ENCODE measurements at regions not wholly inside any gene's neighbourhood (a gene's known extent, or its start where the extent isn't known, plus 50 kb on each side); places are given as distances from the start of the nearest gene placed in this dataset.

DNA sequence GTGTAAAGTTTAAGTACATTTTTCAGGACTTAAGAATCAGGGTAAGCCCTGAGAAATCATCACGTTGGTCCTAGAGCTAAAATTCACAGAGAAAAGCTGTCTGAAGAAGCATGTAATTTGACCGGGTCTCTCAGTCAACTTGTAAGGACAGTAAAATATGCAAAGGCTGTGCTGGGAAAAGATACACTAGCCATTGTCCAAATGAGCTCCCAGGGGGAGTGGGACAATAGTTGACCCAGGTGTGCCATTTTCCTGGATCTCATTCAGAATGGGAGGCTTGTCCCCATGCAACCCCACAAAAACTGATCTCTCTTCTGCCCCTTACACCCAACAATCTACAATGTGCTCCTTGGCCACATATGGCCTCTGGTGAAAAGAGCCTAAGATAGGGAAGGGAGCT lies 437.9 kb downstream of the KLF12 start:
- H3K4me3 ChIP-seq (ENCODE audit: low read depth, low read length), result no peak overlapping the region
- TF ChIP-seq, protein P1, sequence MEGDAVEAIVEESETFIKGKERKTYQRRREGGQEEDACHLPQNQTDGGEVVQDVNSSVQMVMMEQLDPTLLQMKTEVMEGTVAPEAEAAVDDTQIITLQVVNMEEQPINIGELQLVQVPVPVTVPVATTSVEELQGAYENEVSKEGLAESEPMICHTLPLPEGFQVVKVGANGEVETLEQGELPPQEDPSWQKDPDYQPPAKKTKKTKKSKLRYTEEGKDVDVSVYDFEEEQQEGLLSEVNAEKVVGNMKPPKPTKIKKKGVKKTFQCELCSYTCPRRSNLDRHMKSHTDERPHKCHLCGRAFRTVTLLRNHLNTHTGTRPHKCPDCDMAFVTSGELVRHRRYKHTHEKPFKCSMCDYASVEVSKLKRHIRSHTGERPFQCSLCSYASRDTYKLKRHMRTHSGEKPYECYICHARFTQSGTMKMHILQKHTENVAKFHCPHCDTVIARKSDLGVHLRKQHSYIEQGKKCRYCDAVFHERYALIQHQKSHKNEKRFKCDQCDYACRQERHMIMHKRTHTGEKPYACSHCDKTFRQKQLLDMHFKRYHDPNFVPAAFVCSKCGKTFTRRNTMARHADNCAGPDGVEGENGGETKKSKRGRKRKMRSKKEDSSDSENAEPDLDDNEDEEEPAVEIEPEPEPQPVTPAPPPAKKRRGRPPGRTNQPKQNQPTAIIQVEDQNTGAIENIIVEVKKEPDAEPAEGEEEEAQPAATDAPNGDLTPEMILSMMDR (IDR thresholded peaks at IDR 0.05; ENCODE audit: insufficient read depth, low read depth, low read length, missing control alignments), result no peak
- DNase-seq (ENCODE audit: low read depth), result no peak

DNA sequence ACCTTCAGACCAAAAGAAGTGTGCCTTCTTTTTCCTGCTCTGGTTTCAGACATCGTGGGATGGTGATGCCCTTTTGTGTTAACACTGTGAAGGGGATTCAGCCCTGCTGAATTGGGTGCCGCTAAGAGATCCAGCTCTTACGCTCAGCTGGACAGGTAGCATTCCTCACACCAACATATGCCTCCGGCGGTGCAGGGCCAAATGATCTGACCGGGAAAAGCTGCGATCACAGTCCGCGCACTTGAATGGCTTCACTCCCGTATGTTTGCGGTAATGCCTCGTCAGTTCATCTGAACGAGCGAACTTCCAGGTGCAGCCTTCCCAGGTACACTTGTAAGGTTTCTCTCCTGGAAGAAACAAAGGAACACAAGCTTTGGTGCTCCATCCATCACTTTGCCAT lies 438.9 kb downstream of the KLF12 start:
- TF ChIP-seq, protein P1 (IDR thresholded peaks at IDR 0.05; ENCODE audit: insufficient read depth, low read depth, low read length, missing control alignments), result no peak
- no peak overlapping the region for H3K4me3 ChIP-seq (ENCODE audit: low read depth, low read length)
- DNase-seq (ENCODE audit: low read depth), result no peak

DNA sequence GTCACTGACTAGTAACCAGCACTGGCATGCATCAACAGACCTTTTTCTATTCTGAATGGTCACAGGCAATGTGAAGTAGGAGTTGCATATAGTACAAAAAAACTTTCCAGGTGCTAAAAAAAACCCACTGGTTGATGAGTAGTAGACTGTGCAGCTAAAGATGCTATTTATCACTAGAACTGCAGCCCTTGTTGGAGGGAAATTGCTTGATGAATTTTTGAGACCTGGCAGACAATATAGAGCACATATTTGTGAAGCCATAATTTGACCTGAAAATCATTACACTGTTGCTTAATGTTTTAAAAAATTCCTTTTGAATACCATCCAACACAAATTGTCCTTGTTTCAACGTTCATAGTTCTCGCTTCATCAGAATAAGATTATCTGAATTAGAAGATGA lies 441.0 kb downstream of the KLF12 start:
- H3K4me3 ChIP-seq (ENCODE audit: low read depth, low read length), result no peak overlapping the region
- TF ChIP-seq, protein P1 (IDR thresholded peaks at IDR 0.05; ENCODE audit: insufficient read depth, low read depth, low read length, missing control alignments), result no peak
- DNase-seq (ENCODE audit: low read depth), result no peak

DNA sequence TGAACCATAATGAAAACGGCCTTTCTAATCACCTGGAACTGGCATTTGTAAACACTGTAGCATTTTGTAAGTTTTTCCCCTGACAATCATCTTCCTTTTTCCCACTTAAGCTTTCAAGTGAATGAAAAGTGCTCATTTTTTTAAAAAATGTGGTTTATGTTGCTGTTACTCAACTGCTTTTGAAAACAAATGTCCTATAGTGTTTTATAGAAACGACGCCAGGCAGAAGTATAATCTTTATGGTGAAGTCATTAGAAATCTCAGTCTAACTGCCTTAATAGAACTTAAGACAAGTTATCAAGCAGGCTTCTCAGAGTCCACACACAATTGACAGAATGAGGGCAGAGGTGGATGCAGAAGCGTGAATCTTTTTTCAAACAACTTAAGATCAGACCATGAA lies 442.3 kb downstream of the KLF12 start:
- no peak overlapping the region for H3K4me3 ChIP-seq (ENCODE audit: low read depth, low read length)
- no peak for DNase-seq (ENCODE audit: low read depth)
- TF ChIP-seq, protein P1 (IDR thresholded peaks at IDR 0.05; ENCODE audit: insufficient read depth, low read depth, low read length, missing control alignments), result no peak

DNA sequence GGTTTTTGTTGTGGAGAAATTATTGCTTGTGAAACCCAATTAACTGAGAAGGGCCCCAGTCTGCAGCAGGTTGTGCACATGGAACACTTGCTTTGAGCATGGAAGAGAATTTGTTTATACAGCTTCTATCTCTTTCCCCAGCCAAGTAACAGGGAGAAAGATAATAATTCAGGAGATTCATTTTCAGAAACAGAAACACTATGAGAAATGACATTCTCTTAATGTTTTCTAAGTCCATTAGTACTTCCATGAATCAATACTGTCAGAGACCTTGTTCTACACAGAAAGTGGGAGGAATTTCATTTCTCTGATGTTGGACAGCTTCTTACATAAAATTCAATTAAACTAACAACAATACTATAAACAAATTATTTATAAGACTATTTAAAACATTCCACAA lies 446.3 kb downstream of the KLF12 start:
- DNase-seq (ENCODE audit: low read depth), result no peak
- TF ChIP-seq, protein P1 (IDR thresholded peaks at IDR 0.05; ENCODE audit: insufficient read depth, low read depth, low read length, missing control alignments), result no peak
- no peak overlapping the region for H3K4me3 ChIP-seq (ENCODE audit: low read depth, low read length)

DNA sequence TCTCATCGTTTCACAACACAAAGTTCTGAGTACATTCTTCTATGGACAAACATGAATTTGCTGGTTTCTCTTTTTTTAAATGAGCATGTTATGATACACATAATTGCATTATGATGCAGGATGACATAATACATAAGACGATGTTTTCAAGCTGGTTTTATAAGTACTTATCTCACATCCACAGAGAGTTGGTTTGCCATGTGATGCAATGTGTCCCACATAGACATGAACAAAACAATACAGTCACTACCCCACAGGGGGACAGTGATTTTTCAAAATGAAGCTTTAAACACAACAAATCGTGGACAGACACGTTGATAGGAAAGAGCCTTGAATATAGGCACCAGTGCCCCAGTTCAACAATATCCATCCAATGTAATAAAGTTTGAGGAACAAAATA lies 447.1 kb downstream of the KLF12 start:
- H3K4me3 ChIP-seq (ENCODE audit: low read depth, low read length), result no peak overlapping the region
- TF ChIP-seq, protein P1 (IDR thresholded peaks at IDR 0.05; ENCODE audit: insufficient read depth, low read depth, low read length, missing control alignments), result no peak
- no peak for DNase-seq (ENCODE audit: low read depth)

DNA sequence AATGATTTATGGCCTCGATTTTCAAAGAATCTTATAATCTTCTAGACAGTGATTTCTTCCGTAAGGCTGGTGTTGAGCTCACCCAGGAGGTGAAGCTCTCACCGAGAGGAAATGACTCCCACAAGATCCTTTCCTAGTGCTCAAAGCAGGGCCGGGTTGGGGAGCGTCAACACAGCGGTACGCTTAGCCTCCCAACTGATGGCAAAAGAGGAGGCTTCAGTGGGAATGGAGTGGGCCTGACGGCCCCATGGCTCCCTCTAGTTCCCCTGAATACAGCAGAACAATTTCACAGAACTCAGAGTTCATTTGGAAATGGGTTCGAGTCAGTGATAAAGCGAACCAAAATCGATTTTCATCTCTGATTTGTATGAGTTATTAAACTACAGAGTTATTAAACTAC lies 449.5 kb downstream of the KLF12 start:
- no peak overlapping the region for H3K4me3 ChIP-seq (ENCODE audit: low read depth, low read length)
- no peak for DNase-seq (ENCODE audit: low read depth)
- TF ChIP-seq, protein P1 (IDR thresholded peaks at IDR 0.05; ENCODE audit: insufficient read depth, low read depth, low read length, missing control alignments), result no peak

Measured in GM12865 (cell line).